ENCODE measurements at regions not wholly inside any gene's neighbourhood (a gene's known extent, or its start where the extent isn't known, plus 50 kb on each side); places are given as distances from the start of the nearest gene placed in this dataset.

GRCh38 chr11:131195661-131196517, 174.5 kb upstream of the NTM start:
- H4K20me1 ChIP-seq (ENCODE audit: insufficient read depth, low read length), result no peaks in the 10 kb centered on the region
- H3K4me1 ChIP-seq (ENCODE audit: insufficient read depth, low read length, severe bottlenecking), result no peaks in the 10 kb centered on the region
- no peaks in the 10 kb centered on the region for H3K36me3 ChIP-seq (ENCODE audit: insufficient read depth, low read length)
- H3K79me2 ChIP-seq (ENCODE audit: insufficient read depth, low read length), result no peaks in the 10 kb centered on the region
- no peaks in the 10 kb centered on the region for H3K9me2 ChIP-seq (ENCODE audit: low read depth, low read length)
- H3K4me3 ChIP-seq (ENCODE audit: low read depth, low read length, poor library complexity, severe bottlenecking), result no peak overlapping the region
- no peaks in the 10 kb centered on the region for H3F3A ChIP-seq (ENCODE audit: insufficient read depth, low read length)
- no peak for TF ChIP-seq EZH2 (IDR thresholded peaks at IDR 0.05; ENCODE audit: borderline replicate concordance, low read length)
- no peak for TF ChIP-seq CTCF (IDR thresholded peaks at IDR 0.05; ENCODE audit: low read length)
- H3K9ac ChIP-seq (ENCODE audit: low read length), result no peak overlapping the region
- no peaks in the 10 kb centered on the region for H3K27me3 ChIP-seq (ENCODE audit: insufficient read depth, low read length)
- no peaks in the 10 kb centered on the region for H3K9me3 ChIP-seq (ENCODE audit: low read length)
- no peak overlapping the region for H2AFZ ChIP-seq (ENCODE audit: low read length)
- no peak overlapping the region for H3K27ac ChIP-seq (ENCODE audit: low read depth, low read length, poor library complexity, severe bottlenecking)
- no peak overlapping the region for H3K4me2 ChIP-seq (ENCODE audit: low read length)

- Histone ChIP-seq H3K9me3 (ENCODE audit: low read length) (no peaks in the 10 kb centered on the region), H3K4me3 (ENCODE audit: low read depth, low read length, poor library complexity, severe bottlenecking) (no peak overlapping the region), H3K36me3 (ENCODE audit: insufficient read depth, low read length) (no peaks in the 10 kb centered on the region), H3K9ac (ENCODE audit: low read length) (no peak overlapping the region), H4K20me1 (ENCODE audit: insufficient read depth, low read length) (no peaks in the 10 kb centered on the region), H3F3A (ENCODE audit: insufficient read depth, low read length) (no peaks in the 10 kb centered on the region), H3K9me2 (ENCODE audit: low read depth, low read length) (no peaks in the 10 kb centered on the region), H3K4me2 (ENCODE audit: low read length) (no peak overlapping the region), H3K79me2 (ENCODE audit: insufficient read depth, low read length) (no peaks in the 10 kb centered on the region), H3K4me1 (ENCODE audit: insufficient read depth, low read length, severe bottlenecking) (no peaks in the 10 kb centered on the region), H3K27me3 (ENCODE audit: insufficient read depth, low read length) (no peaks in the 10 kb centered on the region), H2AFZ (ENCODE audit: low read length) (no peak overlapping the region), H3K27ac (ENCODE audit: low read depth, low read length, poor library complexity, severe bottlenecking) (no peak overlapping the region)
- no peak for TF ChIP-seq EZH2 (IDR thresholded peaks at IDR 0.05; ENCODE audit: borderline replicate concordance, low read length)
- no peak for TF ChIP-seq CTCF (IDR thresholded peaks at IDR 0.05; ENCODE audit: low read length)
These were observed 172.0 kb upstream of the NTM start for GRCh38 chr11:131198161-131199014.

DNA sequence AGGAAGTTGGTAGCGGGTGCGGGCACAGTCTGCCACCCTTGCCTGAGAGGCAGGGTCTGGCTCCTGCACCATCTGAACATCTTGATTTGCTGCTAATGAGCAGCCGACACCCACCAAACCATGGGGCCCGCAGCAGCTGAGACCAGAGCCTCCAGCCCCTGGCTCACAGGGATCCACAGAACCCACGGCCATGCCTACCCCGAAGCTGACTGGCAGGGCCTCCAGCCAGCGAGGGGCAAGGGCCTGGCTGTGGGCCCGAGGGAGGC, 171.5 kb upstream of the NTM start:
- Histone ChIP-seq H3K4me3 (ENCODE audit: low read depth, low read length, poor library complexity, severe bottlenecking) (no peak overlapping the region), H3K9me3 (ENCODE audit: low read length) (no peaks in the 10 kb centered on the region), H3K36me3 (ENCODE audit: insufficient read depth, low read length) (no peaks in the 10 kb centered on the region), H3K27me3 (ENCODE audit: insufficient read depth, low read length) (no peaks in the 10 kb centered on the region), H3K4me1 (ENCODE audit: insufficient read depth, low read length, severe bottlenecking) (no peaks in the 10 kb centered on the region), H2AFZ (ENCODE audit: low read length) (no peak overlapping the region), H3K9ac (ENCODE audit: low read length) (no peak overlapping the region), H3F3A (ENCODE audit: insufficient read depth, low read length) (no peaks in the 10 kb centered on the region), H4K20me1 (ENCODE audit: insufficient read depth, low read length) (no peaks in the 10 kb centered on the region), H3K4me2 (ENCODE audit: low read length) (no peak overlapping the region), H3K79me2 (ENCODE audit: insufficient read depth, low read length) (no peaks in the 10 kb centered on the region), H3K9me2 (ENCODE audit: low read depth, low read length) (no peaks in the 10 kb centered on the region), H3K27ac (ENCODE audit: low read depth, low read length, poor library complexity, severe bottlenecking) (no peak overlapping the region)
- TF ChIP-seq CTCF (IDR thresholded peaks at IDR 0.05; ENCODE audit: low read length) (no peak), EZH2 (IDR thresholded peaks at IDR 0.05; ENCODE audit: borderline replicate concordance, low read length) (no peak)

Measured in OCI-LY1 (cell line).